ENCODE measurements at regions not wholly inside any gene's neighbourhood (a gene's known extent, or its start where the extent isn't known, plus 50 kb on each side); places are given as distances from the start of the nearest gene placed in this dataset.

DNA sequence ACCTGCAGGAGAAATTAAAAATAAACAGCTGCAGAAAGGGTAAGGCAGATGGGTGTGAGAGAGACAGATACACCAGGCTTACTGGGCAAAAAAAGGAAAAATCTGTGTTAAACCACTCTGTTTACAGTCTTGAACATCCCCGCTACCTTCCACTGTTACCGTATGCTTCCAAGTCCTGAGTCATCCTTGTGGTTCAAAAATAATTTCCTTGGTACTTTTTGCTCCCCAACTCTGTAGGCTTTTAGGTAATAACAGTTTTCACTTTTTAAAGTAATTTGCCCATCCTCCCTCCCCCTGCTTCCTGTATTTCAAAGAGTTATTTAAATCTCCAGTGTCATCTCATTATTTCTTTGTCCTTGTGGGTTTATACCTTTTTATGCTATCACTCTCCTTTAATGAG lies 210.1 kb upstream of the FAT4 start:
- TF ChIP-seq, protein P1, sequence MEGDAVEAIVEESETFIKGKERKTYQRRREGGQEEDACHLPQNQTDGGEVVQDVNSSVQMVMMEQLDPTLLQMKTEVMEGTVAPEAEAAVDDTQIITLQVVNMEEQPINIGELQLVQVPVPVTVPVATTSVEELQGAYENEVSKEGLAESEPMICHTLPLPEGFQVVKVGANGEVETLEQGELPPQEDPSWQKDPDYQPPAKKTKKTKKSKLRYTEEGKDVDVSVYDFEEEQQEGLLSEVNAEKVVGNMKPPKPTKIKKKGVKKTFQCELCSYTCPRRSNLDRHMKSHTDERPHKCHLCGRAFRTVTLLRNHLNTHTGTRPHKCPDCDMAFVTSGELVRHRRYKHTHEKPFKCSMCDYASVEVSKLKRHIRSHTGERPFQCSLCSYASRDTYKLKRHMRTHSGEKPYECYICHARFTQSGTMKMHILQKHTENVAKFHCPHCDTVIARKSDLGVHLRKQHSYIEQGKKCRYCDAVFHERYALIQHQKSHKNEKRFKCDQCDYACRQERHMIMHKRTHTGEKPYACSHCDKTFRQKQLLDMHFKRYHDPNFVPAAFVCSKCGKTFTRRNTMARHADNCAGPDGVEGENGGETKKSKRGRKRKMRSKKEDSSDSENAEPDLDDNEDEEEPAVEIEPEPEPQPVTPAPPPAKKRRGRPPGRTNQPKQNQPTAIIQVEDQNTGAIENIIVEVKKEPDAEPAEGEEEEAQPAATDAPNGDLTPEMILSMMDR (IDR thresholded peaks at IDR 0.05; ENCODE audit: low read length): no peak
- TF ChIP-seq EZH2 (IDR thresholded peaks at IDR 0.05; ENCODE audit: borderline replicate concordance, low read length): no peak

All from OCI-LY1 (cell line).